ENCODE measurements at regions not wholly inside any gene's neighbourhood (a gene's known extent, or its start where the extent isn't known, plus 50 kb on each side); places are given as distances from the start of the nearest gene placed in this dataset.

DNA sequence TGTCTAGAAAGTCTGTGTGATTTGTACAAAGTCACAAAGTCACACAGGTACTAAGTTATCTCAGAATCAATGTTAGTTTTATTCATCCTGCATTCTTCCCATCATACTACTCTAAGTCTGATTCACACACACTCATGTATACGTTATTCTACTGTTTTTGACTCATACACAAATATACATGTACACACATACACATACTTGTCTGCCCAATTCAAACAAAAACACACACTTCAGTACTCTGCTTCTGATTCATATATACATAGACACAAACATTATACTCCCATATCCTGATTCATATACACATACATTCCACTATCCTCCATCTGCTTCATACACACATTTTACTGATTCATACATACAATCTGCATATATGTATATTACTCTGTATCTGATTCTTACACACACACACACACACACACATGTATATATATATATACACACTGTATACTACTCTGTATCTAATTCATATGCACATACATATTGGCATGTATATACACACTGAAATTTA, 69.3 kb downstream of the KLF12 start:
- ATAC-seq, result no peak
- TF ChIP-seq, protein P1, sequence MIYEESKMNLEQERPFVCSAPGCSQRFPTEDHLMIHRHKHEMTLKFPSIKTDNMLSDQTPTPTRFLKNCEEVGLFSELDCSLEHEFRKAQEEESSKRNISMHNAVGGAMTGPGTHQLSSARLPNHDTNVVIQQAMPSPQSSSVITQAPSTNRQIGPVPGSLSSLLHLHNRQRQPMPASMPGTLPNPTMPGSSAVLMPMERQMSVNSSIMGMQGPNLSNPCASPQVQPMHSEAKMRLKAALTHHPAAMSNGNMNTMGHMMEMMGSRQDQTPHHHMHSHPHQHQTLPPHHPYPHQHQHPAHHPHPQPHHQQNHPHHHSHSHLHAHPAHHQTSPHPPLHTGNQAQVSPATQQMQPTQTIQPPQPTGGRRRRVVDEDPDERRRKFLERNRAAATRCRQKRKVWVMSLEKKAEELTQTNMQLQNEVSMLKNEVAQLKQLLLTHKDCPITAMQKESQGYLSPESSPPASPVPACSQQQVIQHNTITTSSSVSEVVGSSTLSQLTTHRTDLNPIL (CRISPR knock-in tag; IDR thresholded peaks at IDR 0.05; ENCODE audit: low read depth), result no peak
- TF ChIP-seq ZFP30 (CRISPR knock-in tag; IDR thresholded peaks at IDR 0.05), result no peak
- no peak for TF ChIP-seq BACH2 (CRISPR knock-in tag; IDR thresholded peaks at IDR 0.05; ENCODE audit: borderline replicate concordance)
- no peak for TF ChIP-seq ESRRG (CRISPR knock-in tag; IDR thresholded peaks at IDR 0.05)
- TF ChIP-seq TOX (CRISPR knock-in tag; IDR thresholded peaks at IDR 0.05; ENCODE audit: borderline replicate concordance), result no peak
- TF ChIP-seq ZNF70 (CRISPR knock-in tag; IDR thresholded peaks at IDR 0.05), result no peak
- TF ChIP-seq, protein P2, sequence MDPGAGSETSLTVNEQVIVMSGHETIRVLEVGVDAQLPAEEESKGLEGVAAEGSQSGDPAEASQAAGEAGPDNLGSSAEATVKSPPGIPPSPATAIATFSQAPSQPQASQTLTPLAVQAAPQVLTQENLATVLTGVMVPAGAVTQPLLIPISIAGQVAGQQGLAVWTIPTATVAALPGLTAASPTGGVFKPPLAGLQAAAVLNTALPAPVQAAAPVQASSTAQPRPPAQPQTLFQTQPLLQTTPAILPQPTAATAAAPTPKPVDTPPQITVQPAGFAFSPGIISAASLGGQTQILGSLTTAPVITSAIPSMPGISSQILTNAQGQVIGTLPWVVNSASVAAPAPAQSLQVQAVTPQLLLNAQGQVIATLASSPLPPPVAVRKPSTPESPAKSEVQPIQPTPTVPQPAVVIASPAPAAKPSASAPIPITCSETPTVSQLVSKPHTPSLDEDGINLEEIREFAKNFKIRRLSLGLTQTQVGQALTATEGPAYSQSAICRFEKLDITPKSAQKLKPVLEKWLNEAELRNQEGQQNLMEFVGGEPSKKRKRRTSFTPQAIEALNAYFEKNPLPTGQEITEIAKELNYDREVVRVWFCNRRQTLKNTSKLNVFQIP (CRISPR knock-in tag; IDR thresholded peaks at IDR 0.05; ENCODE audit: borderline replicate concordance, low read depth), result no peak
- no peak for TF ChIP-seq TCF4 (CRISPR knock-in tag; IDR thresholded peaks at IDR 0.05; ENCODE audit: borderline replicate concordance)
- TF ChIP-seq ZFP3 (CRISPR knock-in tag; IDR thresholded peaks at IDR 0.05), result no peak
- TF ChIP-seq, protein P3, sequence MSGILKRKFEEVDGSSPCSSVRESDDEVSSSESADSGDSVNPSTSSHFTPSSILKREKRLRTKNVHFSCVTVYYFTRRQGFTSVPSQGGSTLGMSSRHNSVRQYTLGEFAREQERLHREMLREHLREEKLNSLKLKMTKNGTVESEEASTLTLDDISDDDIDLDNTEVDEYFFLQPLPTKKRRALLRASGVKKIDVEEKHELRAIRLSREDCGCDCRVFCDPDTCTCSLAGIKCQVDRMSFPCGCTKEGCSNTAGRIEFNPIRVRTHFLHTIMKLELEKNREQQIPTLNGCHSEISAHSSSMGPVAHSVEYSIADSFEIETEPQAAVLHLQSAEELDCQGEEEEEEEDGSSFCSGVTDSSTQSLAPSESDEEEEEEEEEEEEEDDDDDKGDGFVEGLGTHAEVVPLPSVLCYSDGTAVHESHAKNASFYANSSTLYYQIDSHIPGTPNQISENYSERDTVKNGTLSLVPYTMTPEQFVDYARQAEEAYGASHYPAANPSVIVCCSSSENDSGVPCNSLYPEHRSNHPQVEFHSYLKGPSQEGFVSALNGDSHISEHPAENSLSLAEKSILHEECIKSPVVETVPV (CRISPR knock-in tag; IDR thresholded peaks at IDR 0.05), result no peak
- no peak for TF ChIP-seq OSR1 (CRISPR knock-in tag; IDR thresholded peaks at IDR 0.05)
- TF ChIP-seq ZC3H10 (CRISPR knock-in tag; IDR thresholded peaks at IDR 0.05), result no peak
- TF ChIP-seq, protein P4, sequence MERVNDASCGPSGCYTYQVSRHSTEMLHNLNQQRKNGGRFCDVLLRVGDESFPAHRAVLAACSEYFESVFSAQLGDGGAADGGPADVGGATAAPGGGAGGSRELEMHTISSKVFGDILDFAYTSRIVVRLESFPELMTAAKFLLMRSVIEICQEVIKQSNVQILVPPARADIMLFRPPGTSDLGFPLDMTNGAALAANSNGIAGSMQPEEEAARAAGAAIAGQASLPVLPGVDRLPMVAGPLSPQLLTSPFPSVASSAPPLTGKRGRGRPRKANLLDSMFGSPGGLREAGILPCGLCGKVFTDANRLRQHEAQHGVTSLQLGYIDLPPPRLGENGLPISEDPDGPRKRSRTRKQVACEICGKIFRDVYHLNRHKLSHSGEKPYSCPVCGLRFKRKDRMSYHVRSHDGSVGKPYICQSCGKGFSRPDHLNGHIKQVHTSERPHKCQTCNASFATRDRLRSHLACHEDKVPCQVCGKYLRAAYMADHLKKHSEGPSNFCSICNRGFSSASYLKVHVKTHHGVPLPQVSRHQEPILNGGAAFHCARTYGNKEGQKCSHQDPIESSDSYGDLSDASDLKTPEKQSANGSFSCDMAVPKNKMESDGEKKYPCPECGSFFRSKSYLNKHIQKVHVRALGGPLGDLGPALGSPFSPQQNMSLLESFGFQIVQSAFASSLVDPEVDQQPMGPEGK (CRISPR knock-in tag; IDR thresholded peaks at IDR 0.05; ENCODE audit: borderline replicate concordance), result no peak
- no peak for TF ChIP-seq ZNF8 (CRISPR knock-in tag; IDR thresholded peaks at IDR 0.05)
- no peak for TF ChIP-seq GLIS3 (CRISPR knock-in tag; IDR thresholded peaks at IDR 0.05)
- TF ChIP-seq ZNF565 (CRISPR knock-in tag; conservative IDR thresholded peaks at IDR 0.05; ENCODE audit: low read depth), result no peak
- TF ChIP-seq ISL1 (CRISPR knock-in tag; IDR thresholded peaks at IDR 0.05), result no peak

DNA sequence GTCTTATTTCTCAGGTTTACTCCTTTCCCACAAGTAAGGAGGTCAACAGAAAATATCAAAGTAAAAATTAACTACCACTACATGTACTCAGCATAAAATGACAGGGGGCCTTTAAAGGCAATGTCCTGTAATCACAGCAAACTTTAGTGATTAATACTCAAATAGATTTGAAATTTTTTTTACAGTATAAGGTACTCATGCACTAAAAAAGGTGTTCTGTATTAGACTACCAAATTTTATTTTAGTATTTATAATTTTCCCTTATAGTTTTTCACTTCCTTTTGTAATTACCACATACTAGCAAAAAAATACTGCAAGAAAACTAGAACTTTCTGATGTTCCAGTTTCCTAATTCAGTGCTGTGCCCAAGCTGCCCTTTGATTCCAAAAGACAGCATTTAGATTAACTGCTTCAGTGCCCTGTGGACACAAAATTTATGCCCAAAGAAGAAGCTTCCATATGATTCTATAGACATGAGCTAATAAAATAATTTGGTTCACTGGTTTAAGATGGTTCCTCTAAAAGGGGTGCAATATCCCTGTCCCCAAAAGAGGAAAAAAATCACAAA, 70.6 kb downstream of the KLF12 start:
- TF ChIP-seq GLIS3 (CRISPR knock-in tag; IDR thresholded peaks at IDR 0.05), result no peak
- no peak for TF ChIP-seq SNAI2 (CRISPR knock-in tag; IDR thresholded peaks at IDR 0.05)
- ATAC-seq, result no peak

DNA sequence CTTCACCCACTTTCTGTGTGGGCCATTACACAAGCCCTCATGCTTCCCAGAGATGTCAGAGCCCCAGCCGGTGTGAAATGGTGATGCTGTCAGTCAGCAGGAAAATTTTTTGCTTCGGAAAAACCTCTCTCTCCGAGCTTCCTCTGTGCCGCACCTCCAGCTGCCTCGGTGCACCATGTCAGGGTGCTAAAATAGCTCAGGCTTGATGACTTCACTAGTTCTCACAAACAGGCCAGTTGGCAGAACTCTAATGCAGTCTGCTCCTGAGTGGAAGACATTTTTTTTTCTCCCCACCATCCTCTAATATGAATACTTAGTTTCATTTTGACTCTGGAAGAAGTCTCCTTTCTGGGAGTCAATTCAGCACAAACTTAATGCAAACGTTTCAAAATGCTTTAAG, 71.3 kb downstream of the KLF12 start:
- peak; percentile 30; the same call in 1 of the 3 replicates for ATAC-seq
- TF ChIP-seq ISL1 (CRISPR knock-in tag; IDR thresholded peaks at IDR 0.05) (no peak), TOX (CRISPR knock-in tag; IDR thresholded peaks at IDR 0.05; ENCODE audit: borderline replicate concordance) (no peak), ZNF70 (CRISPR knock-in tag; IDR thresholded peaks at IDR 0.05) (no peak), ESRRG (CRISPR knock-in tag; IDR thresholded peaks at IDR 0.05) (no peak), ZFP3 (CRISPR knock-in tag; IDR thresholded peaks at IDR 0.05) (no peak), BACH2 (CRISPR knock-in tag; IDR thresholded peaks at IDR 0.05; ENCODE audit: borderline replicate concordance) (no peak), ZNF565 (CRISPR knock-in tag; conservative IDR thresholded peaks at IDR 0.05; ENCODE audit: low read depth) (no peak), OSR1 (CRISPR knock-in tag; IDR thresholded peaks at IDR 0.05) (no peak), ZNF8 (CRISPR knock-in tag; IDR thresholded peaks at IDR 0.05) (no peak), ARNTL (CRISPR knock-in tag; IDR thresholded peaks at IDR 0.05; ENCODE audit: borderline replicate concordance, low read depth) (no peak), GLIS3 (CRISPR knock-in tag; IDR thresholded peaks at IDR 0.05) (no peak), CSDC2 (CRISPR knock-in tag; IDR thresholded peaks at IDR 0.05) (no peak), SNAI2 (CRISPR knock-in tag; IDR thresholded peaks at IDR 0.05) (no peak)
- TF ChIP-seq, protein P2 (CRISPR knock-in tag; IDR thresholded peaks at IDR 0.05; ENCODE audit: borderline replicate concordance, low read depth), result no peak
- TF ChIP-seq, protein P3 (CRISPR knock-in tag; IDR thresholded peaks at IDR 0.05), result no peak
- TF ChIP-seq, protein P4 (CRISPR knock-in tag; IDR thresholded peaks at IDR 0.05; ENCODE audit: borderline replicate concordance), result no peak
- TF ChIP-seq, protein P5, sequence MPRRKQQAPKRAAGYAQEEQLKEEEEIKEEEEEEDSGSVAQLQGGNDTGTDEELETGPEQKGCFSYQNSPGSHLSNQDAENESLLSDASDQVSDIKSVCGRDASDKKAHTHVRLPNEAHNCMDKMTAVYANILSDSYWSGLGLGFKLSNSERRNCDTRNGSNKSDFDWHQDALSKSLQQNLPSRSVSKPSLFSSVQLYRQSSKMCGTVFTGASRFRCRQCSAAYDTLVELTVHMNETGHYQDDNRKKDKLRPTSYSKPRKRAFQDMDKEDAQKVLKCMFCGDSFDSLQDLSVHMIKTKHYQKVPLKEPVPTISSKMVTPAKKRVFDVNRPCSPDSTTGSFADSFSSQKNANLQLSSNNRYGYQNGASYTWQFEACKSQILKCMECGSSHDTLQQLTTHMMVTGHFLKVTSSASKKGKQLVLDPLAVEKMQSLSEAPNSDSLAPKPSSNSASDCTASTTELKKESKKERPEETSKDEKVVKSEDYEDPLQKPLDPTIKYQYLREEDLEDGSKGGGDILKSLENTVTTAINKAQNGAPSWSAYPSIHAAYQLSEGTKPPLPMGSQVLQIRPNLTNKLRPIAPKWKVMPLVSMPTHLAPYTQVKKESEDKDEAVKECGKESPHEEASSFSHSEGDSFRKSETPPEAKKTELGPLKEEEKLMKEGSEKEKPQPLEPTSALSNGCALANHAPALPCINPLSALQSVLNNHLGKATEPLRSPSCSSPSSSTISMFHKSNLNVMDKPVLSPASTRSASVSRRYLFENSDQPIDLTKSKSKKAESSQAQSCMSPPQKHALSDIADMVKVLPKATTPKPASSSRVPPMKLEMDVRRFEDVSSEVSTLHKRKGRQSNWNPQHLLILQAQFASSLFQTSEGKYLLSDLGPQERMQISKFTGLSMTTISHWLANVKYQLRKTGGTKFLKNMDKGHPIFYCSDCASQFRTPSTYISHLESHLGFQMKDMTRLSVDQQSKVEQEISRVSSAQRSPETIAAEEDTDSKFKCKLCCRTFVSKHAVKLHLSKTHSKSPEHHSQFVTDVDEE (CRISPR knock-in tag; IDR thresholded peaks at IDR 0.05), result no peak
